ENCODE measurements at regions not wholly inside any gene's neighbourhood (a gene's known extent, or its start where the extent isn't known, plus 50 kb on each side); places are given as distances from the start of the nearest gene placed in this dataset.
"Not testable (repeated sequence)": the region's sequence is repeated elsewhere in the genome, so short reads cannot be mapped to it uniquely, and the experiment has no call there.

- DNase-seq (ENCODE audit: low read depth in 2 of 2): no peak
Observed at GRCh38 chr16:49940464-49941224, 84.4 kb upstream of the CNEP1R1 start.

GRCh38 chr16:49944221-49944620, 80.8 kb upstream of the CNEP1R1 start:
- DNase-seq (ENCODE audit: low read depth in 2 of 2): no peak

- DNase-seq (ENCODE audit: low read depth in 2 of 2): no peak
Observed at GRCh38 chr16:49947907-49948678, 76.9 kb upstream of the CNEP1R1 start.

- no peak for DNase-seq (ENCODE audit: low read depth in 2 of 2)
Observed at GRCh38 chr16:49951574-49952195, 73.3 kb upstream of the CNEP1R1 start.

GRCh38 chr16:49952386-49952785, 72.6 kb upstream of the CNEP1R1 start:
- DNase-seq (ENCODE audit: low read depth in 2 of 2): no peak

GRCh38 chr16:49953090-49953489, 71.9 kb upstream of the CNEP1R1 start:
- DNase-seq (ENCODE audit: low read depth in 2 of 2): no peak

- DNase-seq (ENCODE audit: low read depth in 2 of 2): no peak
Observed at GRCh38 chr16:49955858-49956257, 69.2 kb upstream of the CNEP1R1 start.

- no peak for DNase-seq (ENCODE audit: low read depth in 2 of 2)
Observed at GRCh38 chr16:49956915-49957314, 68.1 kb upstream of the CNEP1R1 start.

- no peak for DNase-seq (ENCODE audit: low read depth in 2 of 2)
Observed at GRCh38 chr16:49958448-49958847, 66.6 kb upstream of the CNEP1R1 start.

- DNase-seq (ENCODE audit: low read depth in 2 of 2): no peak
Observed at GRCh38 chr16:49959552-49960277, 65.3 kb upstream of the CNEP1R1 start.

- DNase-seq (ENCODE audit: low read depth in 2 of 2): no peak
Observed at GRCh38 chr16:49961089-49961488, 63.9 kb upstream of the CNEP1R1 start.

- not testable (repeated sequence) for DNase-seq (ENCODE audit: low read depth in 2 of 2)
Observed at GRCh38 chr16:49962566-49962965, 62.5 kb upstream of the CNEP1R1 start.

GRCh38 chr16:49964316-49964715, 60.7 kb upstream of the CNEP1R1 start:
- no peak for DNase-seq (ENCODE audit: low read depth in 2 of 2)

- no peak for DNase-seq (ENCODE audit: low read depth in 2 of 2)
Observed at GRCh38 chr16:49964973-49965372, 60.1 kb upstream of the CNEP1R1 start.

GRCh38 chr16:49967012-49967559, 57.9 kb upstream of the CNEP1R1 start:
- no peak for DNase-seq (ENCODE audit: low read depth in 2 of 2)

- no peak for DNase-seq (ENCODE audit: low read depth in 2 of 2)
Observed at GRCh38 chr16:49969091-49970030, 55.7 kb upstream of the CNEP1R1 start.

GRCh38 chr16:49970797-49971431, 54.1 kb upstream of the CNEP1R1 start:
- no peak for DNase-seq (ENCODE audit: low read depth in 2 of 2)

- DNase-seq (ENCODE audit: low read depth in 2 of 2): no peak
Observed at GRCh38 chr16:49972280-49972679, 52.7 kb upstream of the CNEP1R1 start.

- DNase-seq (ENCODE audit: low read depth in 2 of 2): no peak
Observed at GRCh38 chr16:49972961-49973360, 52.1 kb upstream of the CNEP1R1 start.
